ENCODE measurements at regions not wholly inside any gene's neighbourhood (a gene's known extent, or its start where the extent isn't known, plus 50 kb on each side); places are given as distances from the start of the nearest gene placed in this dataset.

GRCh38 chr1:14270821-14271220 is 327.7 kb upstream of the KAZN start:
- TF ChIP-seq CTCF (IDR thresholded peaks at IDR 0.05; ENCODE audit: insufficient read depth, low read length, poor library complexity, severe bottlenecking) = no peak
- no peak for TF ChIP-seq EZH2phosphoT487 (conservative IDR thresholded peaks at IDR 0.05; ENCODE audit: low read length)

Measured in SU-DHL-6 (cell line).